ENCODE measurements at regions not wholly inside any gene's neighbourhood (a gene's known extent, or its start where the extent isn't known, plus 50 kb on each side); places are given as distances from the start of the nearest gene placed in this dataset.

- no peak for TF ChIP-seq EP300 (IDR thresholded peaks at IDR 0.05)
- no peak for TF ChIP-seq POLR2A (IDR thresholded peaks at IDR 0.05)
- TF ChIP-seq, protein P1, sequence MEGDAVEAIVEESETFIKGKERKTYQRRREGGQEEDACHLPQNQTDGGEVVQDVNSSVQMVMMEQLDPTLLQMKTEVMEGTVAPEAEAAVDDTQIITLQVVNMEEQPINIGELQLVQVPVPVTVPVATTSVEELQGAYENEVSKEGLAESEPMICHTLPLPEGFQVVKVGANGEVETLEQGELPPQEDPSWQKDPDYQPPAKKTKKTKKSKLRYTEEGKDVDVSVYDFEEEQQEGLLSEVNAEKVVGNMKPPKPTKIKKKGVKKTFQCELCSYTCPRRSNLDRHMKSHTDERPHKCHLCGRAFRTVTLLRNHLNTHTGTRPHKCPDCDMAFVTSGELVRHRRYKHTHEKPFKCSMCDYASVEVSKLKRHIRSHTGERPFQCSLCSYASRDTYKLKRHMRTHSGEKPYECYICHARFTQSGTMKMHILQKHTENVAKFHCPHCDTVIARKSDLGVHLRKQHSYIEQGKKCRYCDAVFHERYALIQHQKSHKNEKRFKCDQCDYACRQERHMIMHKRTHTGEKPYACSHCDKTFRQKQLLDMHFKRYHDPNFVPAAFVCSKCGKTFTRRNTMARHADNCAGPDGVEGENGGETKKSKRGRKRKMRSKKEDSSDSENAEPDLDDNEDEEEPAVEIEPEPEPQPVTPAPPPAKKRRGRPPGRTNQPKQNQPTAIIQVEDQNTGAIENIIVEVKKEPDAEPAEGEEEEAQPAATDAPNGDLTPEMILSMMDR (IDR thresholded peaks at IDR 0.05) = no peak
- TF ChIP-seq POLR2AphosphoS5 (IDR thresholded peaks at IDR 0.05) = no peak
Measured at GRCh38 chr17:71176928-71177443, 943.8 kb upstream of the SOX9 start.

All from stomach (tissue), 4 donors.